Adrenal gland (tissue), 9 donors: ENCODE measurements at regions not wholly inside any gene's neighbourhood (a gene's known extent, or its start where the extent isn't known, plus 50 kb on each side); places are given as distances from the start of the nearest gene placed in this dataset.

Experiments used
- DNase-seq, 7 donors: peaks; one replicate each; pipeline ENCODE4 v3.0.0-alpha.2; 2019 to 2020
- H3K27ac ChIP-seq, 5 donors: fragments of 200-600 bp; sonication (generic) in 4 of 5; 1 replicate in 3 of 5; 2 replicates in 2 of 5; pipeline versions ENCODE4 v1.5.1 to v1.8.0; 2016 to 2020; ENCODE audit warnings: mild to moderate bottlenecking in 1 of 5
- H3K27me3 ChIP-seq: fragments of 200-600 bp; 2 replicates; pipeline ENCODE4 v1.8.0; 2021
- H3K36me3 ChIP-seq, 2 donors: fragments of 200-600 bp; replicated peaks in 1 of 2; 1 replicate in 1 of 2; 2 replicates in 1 of 2; pipeline versions ENCODE4 v1.5.1 to v1.8.0; 2018 to 2022
- H3K4me1 ChIP-seq, 2 donors: fragments of 200-600 bp; replicated peaks in 1 of 2; 1 replicate in 1 of 2; 2 replicates in 1 of 2; pipeline versions ENCODE4 v1.5.1 to v1.8.0; 2018 to 2021
- H3K4me3 ChIP-seq, 4 donors: fragments of 200-600 bp; sonication (generic) in 3 of 4; one replicate each; pipeline ENCODE4 v1.5.1; 2016 to 2018
- H3K9me3 ChIP-seq, 3 donors: fragments of 200-600 bp; sonication (generic) in 1 of 3; replicated peaks in 1 of 3; 1 replicate in 2 of 3; 2 replicates in 1 of 3; pipeline versions ENCODE4 v1.5.1 to v1.8.0; 2016 to 2021
- CTCF ChIP-seq, 6 experiments: fragments of 450-650 bp in 4 of 6; fragments of 200-600 bp in 2 of 6; sonication (generic) in 1 of 6; IDR thresholded peaks; 1 replicate in 5 of 6; 2 replicates in 1 of 6; pipeline versions ENCODE4 v1.5.1 to v1.8.0; 2016 to 2021; ENCODE audit warnings: antibody characterized with exemption in 6 of 6, mild to moderate bottlenecking in 2 of 6, moderate library complexity in 1 of 6
- POLR2A ChIP-seq, 2 donors: fragments of 450-650 bp; IDR thresholded peaks; one replicate each; pipeline ENCODE4 v1.6.1; 2017; ENCODE audit warnings: antibody characterized with exemption in 2 of 2, mild to moderate bottlenecking in 2 of 2, moderate library complexity in 1 of 2
- WGBS, 4 donors: extraction: QIAGEN DNeasy Blood & Tissue Kit in 2 of 4; methylation state at CpG; one replicate each; pipeline versions ENCODE4 v1.1.5 to v1.1.7; 2013 to 2017; 5-methylcytosine and 5-hydroxymethylcytosine counted together
- intact Hi-C, 2 donors: fragments of 100-400 bp; cut with DNase I; formaldehyde crosslinking; loops; one replicate each; pipeline versions ENCODE4 v1.14.1 to v1.15.0; 2022 to 2023
- donor health status: healthy with polysubstance abuse.
- donor health status: Bipolar disorder and iron deficiency.
- donor health status: DM: yes; HTN: yes; CAD: no.
- donor health status: DM: no; HTN: no; CAD: no.
- donor health status: DM: no; HTN: no; CAD: no.

- H3K4me3 ChIP-seq: no peak overlapping the region
- no peaks in the 10 kb centered on the region for H3K4me1 ChIP-seq
- H3K27me3 ChIP-seq: no peaks in the 10 kb centered on the region
- H3K27ac ChIP-seq: no peak overlapping the region
- H3K9me3 ChIP-seq: no peaks in the 10 kb centered on the region
- no peak for TF ChIP-seq POLR2A (IDR thresholded peaks at IDR 0.05)
- no peak for TF ChIP-seq CTCF (IDR thresholded peaks at IDR 0.05)
- H3K36me3 ChIP-seq: no peaks in the 10 kb centered on the region
- WGBS, 4 donors: 78 to 82% (median 82%) methylated on average over 1 of the region's 1 CpG
- DNase-seq: no peak
- intact Hi-C loops: no loop called here
These were observed 452.9 kb downstream of the LMO4 start for GRCh38 chr1:87781554-87781953.

GRCh38 chr1:87783315-87783714 is 454.6 kb downstream of the LMO4 start:
- 84 to 89% (median 88%) methylated on average over 2 of the region's 2 CpGs for WGBS, 4 donors
- intact Hi-C loops: no loop called here
- no peak for DNase-seq
- TF ChIP-seq CTCF (IDR thresholded peaks at IDR 0.05): no peak
- no peak for TF ChIP-seq POLR2A (IDR thresholded peaks at IDR 0.05)
- Histone ChIP-seq H3K27ac (no peak overlapping the region), H3K9me3 (no peaks in the 10 kb centered on the region), H3K36me3 (no peaks in the 10 kb centered on the region), H3K4me3 (no peak overlapping the region), H3K4me1 (no peaks in the 10 kb centered on the region), H3K27me3 (no peaks in the 10 kb centered on the region)

DNA sequence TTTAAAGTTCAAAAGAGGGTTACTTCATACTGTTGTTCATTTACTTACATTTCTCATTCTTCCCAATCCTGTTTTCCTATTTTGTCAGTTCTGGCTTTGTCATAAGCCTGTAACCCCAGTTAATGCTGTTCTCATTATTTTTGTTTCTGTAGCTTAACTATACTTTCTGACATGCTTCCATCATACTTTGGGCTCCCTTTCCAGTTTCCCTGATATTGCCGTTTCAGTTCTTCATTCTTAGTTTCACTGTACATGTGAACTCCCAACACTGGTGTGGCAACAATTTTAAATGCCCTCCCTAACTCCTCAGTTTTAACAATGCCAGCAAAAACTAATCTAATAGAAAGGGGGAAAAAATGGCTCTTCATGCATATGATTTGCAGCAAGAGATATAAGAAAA is 456.7 kb downstream of the LMO4 start:
- WGBS, 4 donors: 65 to 78% (median 72%) methylated on average over 1 of the region's 1 CpG
- H3K4me3 ChIP-seq: no peak overlapping the region
- TF ChIP-seq POLR2A (IDR thresholded peaks at IDR 0.05) (no peak), CTCF (IDR thresholded peaks at IDR 0.05) (no peak)
- DNase-seq: no peak
- no peaks in the 10 kb centered on the region for H3K36me3 ChIP-seq
- H3K27ac ChIP-seq: no peak overlapping the region
- H3K27me3 ChIP-seq: no peaks in the 10 kb centered on the region
- H3K9me3 ChIP-seq: no peaks in the 10 kb centered on the region
- no peaks in the 10 kb centered on the region for H3K4me1 ChIP-seq
- intact Hi-C loops: no loop called here

- H3K9me3 ChIP-seq: no peaks in the 10 kb centered on the region
- H3K27ac ChIP-seq: no peak overlapping the region
- H3K4me3 ChIP-seq: no peak overlapping the region
- no peak for TF ChIP-seq CTCF (IDR thresholded peaks at IDR 0.05)
- TF ChIP-seq POLR2A (IDR thresholded peaks at IDR 0.05): no peak
- intact Hi-C loops: no loop called here
- H3K4me1 ChIP-seq: no peaks in the 10 kb centered on the region
- H3K27me3 ChIP-seq: no peaks in the 10 kb centered on the region
- no peaks in the 10 kb centered on the region for H3K36me3 ChIP-seq
- WGBS, 4 donors: 83 to 85% (median 84%) methylated on average over 1 of the region's 1 CpG
- DNase-seq: no peak
These were observed 457.5 kb downstream of the LMO4 start for GRCh38 chr1:87786229-87786628.
